HG02981 (cell line): ENCODE measurements at regions not wholly inside any gene's neighbourhood (a gene's known extent, or its start where the extent isn't known, plus 50 kb on each side); places are given as distances from the start of the nearest gene placed in this dataset.

Experiments
- ATAC-seq: cut with Tn5 transposase; IDR thresholded peaks from one replicate; pipeline ENCODE4 v1.9.1; 2021; ENCODE audit warnings: mild to moderate bottlenecking, moderate library complexity; ENCODE audit not compliant: unreplicated experiment

- ATAC-seq: no peak
Measured at GRCh38 chr2:144248350-144249034, 271.4 kb downstream of the ZEB2 start.

GRCh38 chr2:144244938-144245337 lies 275.0 kb downstream of the ZEB2 start:
- no peak for ATAC-seq

GRCh38 chr2:144242311-144242710 lies 277.6 kb downstream of the ZEB2 start:
- no peak for ATAC-seq

- ATAC-seq: no peak
Measured at GRCh38 chr2:144241801-144242200, 278.1 kb downstream of the ZEB2 start.

GRCh38 chr2:144240656-144241339 lies 279.1 kb downstream of the ZEB2 start:
- ATAC-seq: peak; percentile 93

- ATAC-seq: no peak
Measured at GRCh38 chr2:144239726-144240125, 280.2 kb downstream of the ZEB2 start.

- no peak for ATAC-seq
Measured at GRCh38 chr2:144239306-144239705, 280.6 kb downstream of the ZEB2 start.

- no peak for ATAC-seq
Measured at GRCh38 chr2:144237830-144238627, 281.9 kb downstream of the ZEB2 start.

GRCh38 chr2:144237108-144237507 lies 282.8 kb downstream of the ZEB2 start:
- no peak for ATAC-seq

GRCh38 chr2:144235050-144235449 lies 284.9 kb downstream of the ZEB2 start:
- ATAC-seq: no peak

- ATAC-seq: no peak
Measured at GRCh38 chr2:144234542-144234871, 285.4 kb downstream of the ZEB2 start.

- no peak for ATAC-seq
Measured at GRCh38 chr2:144233733-144234541, 286.0 kb downstream of the ZEB2 start.

- ATAC-seq: no peak
Measured at GRCh38 chr2:144233317-144233716, 286.6 kb downstream of the ZEB2 start.

- ATAC-seq: no peak
Measured at GRCh38 chr2:144230448-144231085, 289.4 kb downstream of the ZEB2 start.

- no peak for ATAC-seq
Measured at GRCh38 chr2:144230033-144230432, 289.9 kb downstream of the ZEB2 start.

GRCh38 chr2:144229296-144229695 lies 290.6 kb downstream of the ZEB2 start:
- ATAC-seq: no peak

- no peak for ATAC-seq
Measured at GRCh38 chr2:144227427-144228105, 292.4 kb downstream of the ZEB2 start.

GRCh38 chr2:144225076-144225475 lies 294.8 kb downstream of the ZEB2 start:
- ATAC-seq: no peak

- no peak for ATAC-seq
Measured at GRCh38 chr2:144224472-144224871, 295.4 kb downstream of the ZEB2 start.

- ATAC-seq: no peak
Measured at GRCh38 chr2:144219979-144220378, 299.9 kb downstream of the ZEB2 start.
